Activated T-helper 2 cell treated with anti-CD3 and anti-CD28 coated beads, Interferon-gamma antibody, Interleukin-2, Interleukin-4, amounts not matched to agents 10 μg/mL and 5 μg/mL and 100 μg/mL, durations not matched to agents 14 hours and 24 hours and 36 hours (primary cell): ENCODE measurements at regions not wholly inside any gene's neighbourhood (a gene's known extent, or its start where the extent isn't known, plus 50 kb on each side); places are given as distances from the start of the nearest gene placed in this dataset.

Experiments
- DNase-seq: peaks from one replicate; pipeline ENCODE4 v3.0.0; 2021; ENCODE audit warnings: low spot score
- H3K27ac Mint-ChIP-seq: one replicate; pipeline ENCODE4 v1.8.0; 2021; ENCODE audit warnings: mixed read lengths
- H3K27me3 Mint-ChIP-seq: one replicate; pipeline ENCODE4 v1.8.0; 2021; ENCODE audit warnings: low read depth, mixed read lengths
- H3K36me3 Mint-ChIP-seq: one replicate; pipeline ENCODE4 v1.8.0; 2021; ENCODE audit warnings: low read depth, mixed read lengths
- H3K4me1 Mint-ChIP-seq: one replicate; pipeline ENCODE4 v1.8.0; 2021; ENCODE audit warnings: low read depth, mixed read lengths
- H3K4me3 Mint-ChIP-seq: one replicate; pipeline ENCODE4 v1.8.0; 2021; ENCODE audit warnings: low read depth, mild to moderate bottlenecking, moderate library complexity, mixed read lengths
- H3K9me3 Mint-ChIP-seq: one replicate; pipeline ENCODE4 v1.8.0; 2021; ENCODE audit warnings: mixed read lengths
- intact Hi-C: fragments of 100-400 bp; cut with micrococcal nuclease; formaldehyde crosslinking; loops from one replicate; pipeline ENCODE4 v1.15.1; 2023

GRCh38 chr9:92180669-92181181 is 65.5 kb upstream of the SPTLC1 start:
- no peak overlapping the region for H3K4me3 Mint-ChIP-seq
- peaks cover 6% of the 10 kb centered on the region for H3K27me3 Mint-ChIP-seq
- no peaks in the 10 kb centered on the region for H3K9me3 Mint-ChIP-seq
- no peaks in the 10 kb centered on the region for H3K36me3 Mint-ChIP-seq
- DNase-seq, result no peak
- H3K27ac Mint-ChIP-seq, result no peak overlapping the region
- H3K4me1 Mint-ChIP-seq, result no peaks in the 10 kb centered on the region
- intact Hi-C loops, result no loop called here

GRCh38 chr9:92180002-92180400 is 64.8 kb upstream of the SPTLC1 start:
- H3K36me3 Mint-ChIP-seq, result no peaks in the 10 kb centered on the region
- intact Hi-C loops, result no loop called here
- DNase-seq, result no peak
- H3K4me1 Mint-ChIP-seq, result no peaks in the 10 kb centered on the region
- H3K27ac Mint-ChIP-seq, result no peak overlapping the region
- H3K27me3 Mint-ChIP-seq, result peaks cover 5% of the 10 kb centered on the region
- H3K4me3 Mint-ChIP-seq, result no peak overlapping the region
- H3K9me3 Mint-ChIP-seq, result no peaks in the 10 kb centered on the region

- Mint-ChIP-seq H3K4me3 (no peak overlapping the region), H3K4me1 (no peaks in the 10 kb centered on the region), H3K36me3 (no peaks in the 10 kb centered on the region), H3K27me3 (peaks cover 5% of the 10 kb centered on the region), H3K9me3 (no peaks in the 10 kb centered on the region), H3K27ac (no peak overlapping the region)
- intact Hi-C loops, result no loop called here
- DNase-seq, result no peak
Observed at GRCh38 chr9:92179286-92180001, 64.2 kb upstream of the SPTLC1 start.

GRCh38 chr9:92177591-92177990 is 62.4 kb upstream of the SPTLC1 start:
- Mint-ChIP-seq H3K9me3 (no peaks in the 10 kb centered on the region), H3K4me1 (no peaks in the 10 kb centered on the region), H3K27me3 (peaks cover 2% of the 10 kb centered on the region), H3K36me3 (no peaks in the 10 kb centered on the region), H3K4me3 (no peak overlapping the region), H3K27ac (no peak overlapping the region)
- intact Hi-C loops, result no loop called here
- no peak for DNase-seq

GRCh38 chr9:92176800-92177185 is 61.6 kb upstream of the SPTLC1 start:
- no peak overlapping the region for H3K4me3 Mint-ChIP-seq
- intact Hi-C loops, result no loop called here

GRCh38 chr9:92176068-92176799 is 61.0 kb upstream of the SPTLC1 start:
- Mint-ChIP-seq H3K4me1 (no peaks in the 10 kb centered on the region), H3K9me3 (no peaks in the 10 kb centered on the region), H3K27ac (no peak overlapping the region), H3K36me3 (no peaks in the 10 kb centered on the region), H3K4me3 (no peak overlapping the region), H3K27me3 (peaks cover 2% of the 10 kb centered on the region)
- intact Hi-C loops, result no loop called here
- DNase-seq, result no peak

More at GRCh38 chr9:92176800-92177185, 61.6 kb upstream of the SPTLC1 start:
- Mint-ChIP-seq H3K9me3 (no peaks in the 10 kb centered on the region), H3K27ac (no peak overlapping the region), H3K4me1 (no peaks in the 10 kb centered on the region), H3K36me3 (no peaks in the 10 kb centered on the region), H3K27me3 (peaks cover 2% of the 10 kb centered on the region)
- DNase-seq, result no peak

- intact Hi-C loops, result no loop called here
- no peaks in the 10 kb centered on the region for H3K36me3 Mint-ChIP-seq
- H3K27ac Mint-ChIP-seq, result no peak overlapping the region
- no peak overlapping the region for H3K4me3 Mint-ChIP-seq
- H3K4me1 Mint-ChIP-seq, result no peaks in the 10 kb centered on the region
- H3K27me3 Mint-ChIP-seq, result peaks cover 2% of the 10 kb centered on the region
- H3K9me3 Mint-ChIP-seq, result no peaks in the 10 kb centered on the region
- DNase-seq, result no peak
Observed at GRCh38 chr9:92175441-92175840, 60.2 kb upstream of the SPTLC1 start.

GRCh38 chr9:92173318-92173717 is 58.1 kb upstream of the SPTLC1 start:
- H3K27ac Mint-ChIP-seq, result no peak overlapping the region
- no peaks in the 10 kb centered on the region for H3K9me3 Mint-ChIP-seq
- H3K4me1 Mint-ChIP-seq, result no peaks in the 10 kb centered on the region
- H3K27me3 Mint-ChIP-seq, result peaks cover 6% of the 10 kb centered on the region
- no peaks in the 10 kb centered on the region for H3K36me3 Mint-ChIP-seq
- H3K4me3 Mint-ChIP-seq, result no peak overlapping the region
- no peak for DNase-seq
- intact Hi-C loops, result no loop called here

GRCh38 chr9:92171822-92172221 is 56.6 kb upstream of the SPTLC1 start:
- Mint-ChIP-seq H3K27me3 (peaks cover 6% of the 10 kb centered on the region), H3K4me1 (no peaks in the 10 kb centered on the region)
- intact Hi-C loops, result no loop called here

GRCh38 chr9:92171281-92171680 is 56.1 kb upstream of the SPTLC1 start:
- Mint-ChIP-seq H3K27me3 (peaks cover 6% of the 10 kb centered on the region), H3K9me3 (no peaks in the 10 kb centered on the region), H3K4me3 (no peak overlapping the region), H3K36me3 (no peaks in the 10 kb centered on the region), H3K27ac (no peak overlapping the region), H3K4me1 (no peaks in the 10 kb centered on the region)
- no peak for DNase-seq
- intact Hi-C loops, result no loop called here

More at GRCh38 chr9:92171822-92172221, 56.6 kb upstream of the SPTLC1 start:
- H3K27ac Mint-ChIP-seq, result no peak overlapping the region
- no peaks in the 10 kb centered on the region for H3K36me3 Mint-ChIP-seq
- H3K4me3 Mint-ChIP-seq, result no peak overlapping the region
- DNase-seq, result no peak
- no peaks in the 10 kb centered on the region for H3K9me3 Mint-ChIP-seq

GRCh38 chr9:92170848-92171247 is 55.6 kb upstream of the SPTLC1 start:
- Mint-ChIP-seq H3K9me3 (no peaks in the 10 kb centered on the region), H3K4me1 (no peaks in the 10 kb centered on the region)

GRCh38 chr9:92165484-92165883 is 50.3 kb upstream of the SPTLC1 start:
- DNase-seq, result no peak
- H3K27ac Mint-ChIP-seq, result no peak overlapping the region
- H3K4me3 Mint-ChIP-seq, result no peak overlapping the region
- H3K9me3 Mint-ChIP-seq, result peaks cover 19% of the 10 kb centered on the region
- H3K27me3 Mint-ChIP-seq, result peaks cover 4% of the 10 kb centered on the region
- no peaks in the 10 kb centered on the region for H3K4me1 Mint-ChIP-seq
- no peaks in the 10 kb centered on the region for H3K36me3 Mint-ChIP-seq
- intact Hi-C loops, result no loop called here

More at GRCh38 chr9:92170848-92171247, 55.6 kb upstream of the SPTLC1 start:
- intact Hi-C loops, result no loop called here
- no peak overlapping the region for H3K4me3 Mint-ChIP-seq
- DNase-seq, result no peak
- no peaks in the 10 kb centered on the region for H3K36me3 Mint-ChIP-seq
- H3K27me3 Mint-ChIP-seq, result peaks cover 6% of the 10 kb centered on the region
- no peak overlapping the region for H3K27ac Mint-ChIP-seq
